Kidney (tissue), 13 donors: ENCODE measurements at regions not wholly inside any gene's neighbourhood (a gene's known extent, or its start where the extent isn't known, plus 50 kb on each side); places are given as distances from the start of the nearest gene placed in this dataset.

Experiments used
- DNase-seq, 5 donors: peaks; one replicate each; pipeline ENCODE4 v3.0.0-alpha.2; 2013 to 2020
- FAIRE-seq: peaks from 2 replicates; lab custom pipeline; 2012; peaks lifted over from hg19 to GRCh38; lab: Jason Lieb, UNC
- H3K27ac ChIP-seq, 2 donors: one replicate each; pipeline ENCODE4 v1.7.0; 2013; ENCODE audit warnings: low read depth in 2 of 2, low read length in 2 of 2, inconsistent platforms in 1 of 2
- H3K27me3 ChIP-seq: one replicate; pipeline ENCODE4 v1.7.1; 2013; ENCODE audit warnings: low read length, inconsistent platforms; ENCODE audit not compliant: control insufficient read depth, insufficient read depth
- H3K36me3 ChIP-seq, 3 donors: one replicate each; pipeline versions ENCODE4 v1.7.0 to v1.7.1; 2013; ENCODE audit warnings: low read length in 3 of 3, control low read depth in 1 of 3, inconsistent platforms in 1 of 3; ENCODE audit not compliant: insufficient read depth in 3 of 3, control insufficient read depth in 2 of 3
- H3K4me1 ChIP-seq, 3 donors: one replicate each; pipeline versions ENCODE4 v1.7.0 to v1.7.1; 2013; ENCODE audit warnings: low read length in 3 of 3, inconsistent platforms in 1 of 3, low read depth in 1 of 3; ENCODE audit not compliant: control insufficient read depth in 2 of 3, insufficient read depth in 2 of 3
- H3K4me3 ChIP-seq, 3 donors: one replicate each; pipeline versions ENCODE4 v1.7.0 to v1.8.1; 2013; ENCODE audit warnings: low read length in 3 of 3, control low read depth in 1 of 3, inconsistent platforms in 1 of 3
- H3K9ac ChIP-seq, 3 donors: one replicate each; pipeline versions ENCODE4 v1.7.0 to v1.7.1; 2013; ENCODE audit warnings: low read length in 3 of 3, control low read depth in 1 of 3, inconsistent platforms in 1 of 3
- H3K9me3 ChIP-seq, 3 donors: one replicate each; pipeline versions ENCODE4 v1.7.0 to v1.7.1; 2013; ENCODE audit warnings: low read length in 3 of 3, control low read depth in 1 of 3, inconsistent platforms in 1 of 3; ENCODE audit not compliant: control insufficient read depth in 2 of 3, insufficient read depth in 1 of 3
- intact Hi-C: fragments of 100-400 bp; cut with DNase I; formaldehyde crosslinking; loops from one replicate; pipeline ENCODE4 v1.11.1; 2022
- TF ChIP-seq, protein P1 (sequence below): IDR thresholded peaks from 3 replicates; pipeline ENCODE4 v1.5.1; 2012; ENCODE audit warnings: mild to moderate bottlenecking, moderate library complexity, borderline replicate concordance; ENCODE audit not compliant: insufficient read depth; ENCODE audit errors: extremely low read depth
- donor health status: control.
- donor health status: control.
- donor health status: control.
- donor health status: control.
- donor health status: control.
- donor health status: DM: yes; HTN: yes; CAD: no.
- donor health status: Normal renal cell carcinoma (clear cell type).

- DNase-seq (no peak), FAIRE-seq (no peak)
- Histone ChIP-seq H3K27me3 (no peaks in the 10 kb centered on the region), H3K36me3 (no peaks in the 10 kb centered on the region), H3K4me1 (peaks cover 0 to 3% (median 0%) of the 10 kb centered on the region in 3 donors), H3K9me3 (no peaks in the 10 kb centered on the region), H3K4me3 (no peak overlapping the region), H3K9ac (no peak overlapping the region), H3K27ac (no peak overlapping the region)
- intact Hi-C loops: no loop called here
- TF ChIP-seq, protein P1, sequence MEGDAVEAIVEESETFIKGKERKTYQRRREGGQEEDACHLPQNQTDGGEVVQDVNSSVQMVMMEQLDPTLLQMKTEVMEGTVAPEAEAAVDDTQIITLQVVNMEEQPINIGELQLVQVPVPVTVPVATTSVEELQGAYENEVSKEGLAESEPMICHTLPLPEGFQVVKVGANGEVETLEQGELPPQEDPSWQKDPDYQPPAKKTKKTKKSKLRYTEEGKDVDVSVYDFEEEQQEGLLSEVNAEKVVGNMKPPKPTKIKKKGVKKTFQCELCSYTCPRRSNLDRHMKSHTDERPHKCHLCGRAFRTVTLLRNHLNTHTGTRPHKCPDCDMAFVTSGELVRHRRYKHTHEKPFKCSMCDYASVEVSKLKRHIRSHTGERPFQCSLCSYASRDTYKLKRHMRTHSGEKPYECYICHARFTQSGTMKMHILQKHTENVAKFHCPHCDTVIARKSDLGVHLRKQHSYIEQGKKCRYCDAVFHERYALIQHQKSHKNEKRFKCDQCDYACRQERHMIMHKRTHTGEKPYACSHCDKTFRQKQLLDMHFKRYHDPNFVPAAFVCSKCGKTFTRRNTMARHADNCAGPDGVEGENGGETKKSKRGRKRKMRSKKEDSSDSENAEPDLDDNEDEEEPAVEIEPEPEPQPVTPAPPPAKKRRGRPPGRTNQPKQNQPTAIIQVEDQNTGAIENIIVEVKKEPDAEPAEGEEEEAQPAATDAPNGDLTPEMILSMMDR: no peak
Measured at GRCh38 chr12:59077153-59077552, 156.8 kb upstream of the LRIG3 start.

DNA sequence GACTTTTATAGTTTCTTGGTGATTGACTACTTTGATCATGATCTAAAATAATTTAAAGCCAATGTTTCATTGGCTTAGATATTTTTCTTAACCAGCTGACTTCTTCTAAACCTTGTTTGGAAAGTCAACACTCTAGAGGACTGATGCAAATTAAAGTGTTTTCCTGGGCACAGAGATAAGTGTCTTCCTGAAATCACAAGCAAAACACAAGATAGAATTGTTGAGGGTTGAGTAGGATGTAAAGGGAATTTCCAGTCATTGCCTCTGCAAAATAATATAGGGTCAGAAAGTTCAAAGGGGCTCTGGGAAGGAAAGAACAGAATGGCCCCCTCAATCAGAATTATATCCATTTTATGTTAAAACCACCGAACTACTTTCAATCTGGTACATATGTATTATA, 156.3 kb upstream of the LRIG3 start:
- Histone ChIP-seq H3K9me3 (no peaks in the 10 kb centered on the region), H3K27me3 (no peaks in the 10 kb centered on the region), H3K4me1 (peaks cover 0 to 3% (median 0%) of the 10 kb centered on the region in 3 donors), H3K27ac (no peak overlapping the region), H3K9ac (no peak overlapping the region), H3K36me3 (no peaks in the 10 kb centered on the region), H3K4me3 (no peak overlapping the region)
- FAIRE-seq: no peak
- TF ChIP-seq, protein P1: no peak
- no peak for DNase-seq
- intact Hi-C loops: no loop called here

DNA sequence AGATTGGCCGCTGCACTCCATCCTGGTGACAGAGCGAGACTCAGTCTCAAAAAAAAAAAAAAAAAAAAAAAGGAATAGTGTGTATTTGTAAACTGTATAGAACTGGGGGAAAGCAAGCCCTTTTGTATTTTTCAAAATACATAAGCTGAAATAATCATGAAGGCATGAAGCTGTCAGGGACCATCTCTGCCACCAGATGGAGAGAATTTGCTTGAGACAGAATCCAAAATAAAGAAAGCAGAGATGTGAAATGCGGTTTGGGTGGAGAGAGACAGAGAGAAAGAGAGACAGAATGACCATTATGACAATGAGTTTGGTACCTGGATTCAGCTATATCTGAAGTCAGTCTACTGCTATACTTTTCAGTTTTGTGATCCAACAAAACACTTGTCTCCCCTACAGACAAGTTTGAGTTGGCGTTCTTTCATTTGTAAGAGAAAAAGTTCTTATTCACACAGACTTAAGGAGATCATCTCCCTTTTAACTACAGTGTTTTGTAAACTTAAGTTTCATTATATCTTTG, 155.7 kb upstream of the LRIG3 start:
- DNase-seq (no peak), FAIRE-seq (no peak)
- Histone ChIP-seq H3K4me3 (no peak overlapping the region), H3K9ac (no peak overlapping the region), H3K9me3 (no peaks in the 10 kb centered on the region), H3K4me1 (peaks cover 0 to 3% (median 0%) of the 10 kb centered on the region in 3 donors), H3K27ac (no peak overlapping the region), H3K36me3 (no peaks in the 10 kb centered on the region), H3K27me3 (no peaks in the 10 kb centered on the region)
- TF ChIP-seq, protein P1: no peak
- intact Hi-C loops: no loop called here

GRCh38 chr12:59075141-59075540, 154.8 kb upstream of the LRIG3 start:
- TF ChIP-seq, protein P1: no peak
- H3K27ac ChIP-seq: no peak overlapping the region
- no peaks in the 10 kb centered on the region for H3K9me3 ChIP-seq
- H3K4me3 ChIP-seq: no peak overlapping the region
- H3K36me3 ChIP-seq: no peaks in the 10 kb centered on the region
- no peaks in the 10 kb centered on the region for H3K27me3 ChIP-seq
- no peak for DNase-seq
- FAIRE-seq: no peak
- intact Hi-C loops: no loop called here
- no peak overlapping the region for H3K9ac ChIP-seq
- H3K4me1 ChIP-seq: peaks cover 0 to 3% (median 3%) of the 10 kb centered on the region in 3 donors
